Upper lobe of left lung (tissue), 4 donors: ENCODE measurements at regions not wholly inside any gene's neighbourhood (a gene's known extent, or its start where the extent isn't known, plus 50 kb on each side); places are given as distances from the start of the nearest gene placed in this dataset.

Experiments used
- CTCF ChIP-seq, 6 experiments: fragments of 450-650 bp in 4 of 6; fragments of 200-600 bp in 2 of 6; sonication (generic) in 2 of 6; IDR thresholded peaks; one replicate each; pipeline ENCODE4 v1.5.1; 2016 to 2019; ENCODE audit warnings: antibody characterized with exemption in 6 of 6
- POLR2A ChIP-seq, 4 donors: fragments of 450-650 bp; IDR thresholded peaks; one replicate each; pipeline ENCODE4 v1.5.1; 2016 to 2017; ENCODE audit warnings: antibody characterized with exemption in 4 of 4, mild to moderate bottlenecking in 2 of 4

GRCh38 chr4:181138116-181138515 lies 1105.1 kb upstream of the TENM3 start:
- TF ChIP-seq POLR2A (IDR thresholded peaks at IDR 0.05) (no peak), CTCF (IDR thresholded peaks at IDR 0.05) (no peak)
